ENCODE measurements at regions not wholly inside any gene's neighbourhood (a gene's known extent, or its start where the extent isn't known, plus 50 kb on each side); places are given as distances from the start of the nearest gene placed in this dataset.

GRCh38 chr14:87879389-87879788, 113.6 kb downstream of the GALC start:
- no peak for DNase-seq

GRCh38 chr14:87878959-87879358, 114.0 kb downstream of the GALC start:
- no peak for DNase-seq

- no peak for DNase-seq
These were observed 115.1 kb downstream of the GALC start for GRCh38 chr14:87877877-87878276.

GRCh38 chr14:87874676-87875075, 118.3 kb downstream of the GALC start:
- DNase-seq = no peak

GRCh38 chr14:87873741-87874140, 119.2 kb downstream of the GALC start:
- DNase-seq = no peak

- DNase-seq = no peak
These were observed 123.1 kb downstream of the GALC start for GRCh38 chr14:87869619-87870583.

- DNase-seq = no peak
These were observed 124.1 kb downstream of the GALC start for GRCh38 chr14:87868920-87869319.

- no peak for DNase-seq
These were observed 126.9 kb downstream of the GALC start for GRCh38 chr14:87866116-87866515.

GRCh38 chr14:87864356-87865270, 128.4 kb downstream of the GALC start:
- DNase-seq = no peak

GRCh38 chr14:87863047-87863446, 129.9 kb downstream of the GALC start:
- DNase-seq = no peak

GRCh38 chr14:87852107-87852506, 140.9 kb downstream of the GALC start:
- DNase-seq = no peak

GRCh38 chr14:87851190-87851589, 141.8 kb downstream of the GALC start:
- no peak for DNase-seq

- no peak for DNase-seq
These were observed 145.7 kb downstream of the GALC start for GRCh38 chr14:87847216-87847755.

- no peak for DNase-seq
These were observed 152.1 kb downstream of the GALC start for GRCh38 chr14:87840906-87841305.

GRCh38 chr14:87838931-87839330, 154.1 kb downstream of the GALC start:
- no peak for DNase-seq

GRCh38 chr14:87837296-87837695, 155.7 kb downstream of the GALC start:
- DNase-seq = no peak

GRCh38 chr14:87834594-87834993, 158.4 kb downstream of the GALC start:
- DNase-seq = no peak

- no peak for DNase-seq
These were observed 160.0 kb downstream of the GALC start for GRCh38 chr14:87833026-87833425.

GRCh38 chr14:87830443-87831096, 162.4 kb downstream of the GALC start:
- DNase-seq = no peak

- no peak for DNase-seq
These were observed 163.4 kb downstream of the GALC start for GRCh38 chr14:87829543-87829942.

- DNase-seq = no peak
These were observed 168.7 kb downstream of the GALC start for GRCh38 chr14:87824266-87824665.

- no peak for DNase-seq
These were observed 176.6 kb downstream of the GALC start for GRCh38 chr14:87816416-87816815.

GRCh38 chr14:87815121-87815520, 177.9 kb downstream of the GALC start:
- no peak for DNase-seq
